ENCODE measurements at regions not wholly inside any gene's neighbourhood (a gene's known extent, or its start where the extent isn't known, plus 50 kb on each side); places are given as distances from the start of the nearest gene placed in this dataset.

DNA sequence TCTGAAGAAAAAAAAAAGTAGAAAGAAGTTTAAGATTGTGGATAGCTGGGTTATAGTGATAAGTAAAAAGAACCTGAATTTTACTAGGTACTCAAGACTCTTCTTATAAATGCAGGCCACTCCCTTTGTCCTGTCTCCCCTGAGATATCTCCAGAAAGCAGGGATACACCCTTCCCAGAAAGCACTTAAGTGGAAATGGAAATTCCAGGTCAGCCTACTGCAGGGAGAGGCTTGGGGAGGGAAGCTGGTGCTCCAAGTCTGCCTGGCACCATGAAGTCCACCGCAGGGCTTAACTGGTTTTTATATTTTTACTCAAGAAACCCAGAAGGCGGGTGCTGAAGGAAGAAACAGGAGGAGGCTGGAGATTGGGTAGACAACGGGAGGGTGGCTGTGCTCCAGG, 162.3 kb downstream of the INHBA start:
- H3K4me1 ChIP-seq (ENCODE audit: insufficient read depth, low read length, poor library complexity, severe bottlenecking), result no peaks in the 10 kb centered on the region
- DNase-seq (ENCODE audit: low spot score), result no peak
- no peaks in the 10 kb centered on the region for H3K9me3 ChIP-seq (ENCODE audit: low read length)
- no peak overlapping the region for H3K27ac ChIP-seq (ENCODE audit: low read depth, low read length, poor library complexity, severe bottlenecking)
- no peaks in the 10 kb centered on the region for H4K20me1 ChIP-seq (ENCODE audit: insufficient read depth, low read length)
- BruUV-seq (replicated peaks), result no TSS peak
- H2AFZ ChIP-seq (ENCODE audit: low read length), result no peak overlapping the region
- no peak overlapping the region for H3K4me3 ChIP-seq (ENCODE audit: low read depth, low read length, poor library complexity, severe bottlenecking)
- no peak for TF ChIP-seq CTCF (conservative IDR thresholded peaks at IDR 0.05; ENCODE audit: low read length)
- no peak for TF ChIP-seq EZH2phosphoT487 (IDR thresholded peaks at IDR 0.05; ENCODE audit: borderline replicate concordance, low read depth, low read length)
- no peaks in the 10 kb centered on the region for H3K36me3 ChIP-seq (ENCODE audit: insufficient read depth, low read length)
- H3K9me2 ChIP-seq (ENCODE audit: insufficient read depth, low read length), result no peaks in the 10 kb centered on the region
- ChIA-PET CTCF (ENCODE audit: unreplicated experiment) (no interaction called here), POLR2A (no interaction called here)
- no peak overlapping the region for H3K4me2 ChIP-seq (ENCODE audit: low read length)
- no peaks in the 10 kb centered on the region for H3K79me2 ChIP-seq (ENCODE audit: insufficient read depth, low read depth, low read length)
- intact Hi-C loops (cut with micrococcal nuclease; ENCODE audit: unreplicated experiment), result no loop called here

- H3K4me2 ChIP-seq (ENCODE audit: low read length), result no peak overlapping the region
- DNase-seq (ENCODE audit: low spot score), result no peak
- BruUV-seq (replicated peaks), result no TSS peak
- TF ChIP-seq CTCF (conservative IDR thresholded peaks at IDR 0.05; ENCODE audit: low read length), result no peak
- TF ChIP-seq EZH2phosphoT487 (IDR thresholded peaks at IDR 0.05; ENCODE audit: borderline replicate concordance, low read depth, low read length), result no peak
- CTCF ChIA-PET (ENCODE audit: unreplicated experiment), result no interaction called here
- POLR2A ChIA-PET, result no interaction called here
- H3K36me3 ChIP-seq (ENCODE audit: insufficient read depth, low read length), result no peaks in the 10 kb centered on the region
- no peak overlapping the region for H3K27ac ChIP-seq (ENCODE audit: low read depth, low read length, poor library complexity, severe bottlenecking)
- no peaks in the 10 kb centered on the region for H3K9me3 ChIP-seq (ENCODE audit: low read length)
- no peak overlapping the region for H3K4me3 ChIP-seq (ENCODE audit: low read depth, low read length, poor library complexity, severe bottlenecking)
- intact Hi-C loops (cut with micrococcal nuclease; ENCODE audit: unreplicated experiment), result no loop called here
- H2AFZ ChIP-seq (ENCODE audit: low read length), result no peak overlapping the region
- no peaks in the 10 kb centered on the region for H3K79me2 ChIP-seq (ENCODE audit: insufficient read depth, low read depth, low read length)
- H3K4me1 ChIP-seq (ENCODE audit: insufficient read depth, low read length, poor library complexity, severe bottlenecking), result no peaks in the 10 kb centered on the region
- H4K20me1 ChIP-seq (ENCODE audit: insufficient read depth, low read length), result no peaks in the 10 kb centered on the region
- no peaks in the 10 kb centered on the region for H3K9me2 ChIP-seq (ENCODE audit: insufficient read depth, low read length)
These were observed 163.8 kb downstream of the INHBA start for GRCh38 chr7:41538810-41539724.
